K562 (cell line): ENCODE measurements at regions not wholly inside any gene's neighbourhood (a gene's known extent, or its start where the extent isn't known, plus 50 kb on each side); places are given as distances from the start of the nearest gene placed in this dataset.

Experiments
- ATAC-seq: fragments of 200-7000 bp; cut with Tn5 transposase; 3 replicates; pipeline ENCODE4 v1.9.1; 2020; ENCODE audit warnings: moderate library complexity
- BruUV-seq: library from RNA; stranded (reverse); fragments of 400-500 nt; replicated peaks from 2 replicates; lab custom pipeline; 2021; lab: Mats Ljungman, UMichigan
- CTCF ChIA-PET: fragments of 300-600 bp; formaldehyde crosslinking; extraction: SDS; loops from one replicate; lab custom pipeline; 2021; ENCODE audit warnings: low intra/inter-chr PET ratio; lab: Yijun Ruan, JAX
- POLR2A ChIA-PET: fragments of 300-600, 350-650 bp; sonication (Branson Sonifier 250); formaldehyde crosslinking; extraction: SDS; loops from one replicate; lab custom pipeline; 2021; ENCODE audit warnings: antibody characterized with exemption, inconsistent platforms; lab: Yijun Ruan, JAX
- DNase-seq, 4 experiments: peaks; one replicate each; pipeline versions ENCODE4 v3.0.0 to v3.0.0-alpha.2; 2011 to 2018; ENCODE audit warnings: low spot score in 3 of 4, mixed read lengths in 3 of 4; ENCODE audit errors: extremely low read depth in 1 of 4
- FAIRE-seq: peaks from 2 replicates; lab custom pipeline; 2011; peaks lifted over from hg19 to GRCh38; lab: Jason Lieb, UNC
- H2AFZ ChIP-seq: 2 replicates; pipeline ENCODE4 v1.6.0; 2011; ENCODE audit warnings: low read depth, low read length, control low read depth, inconsistent platforms
- H3K27ac ChIP-seq: fragments of 200-600 bp; 3 replicates; pipeline ENCODE4 v1.8.0; 2011; ENCODE audit warnings: low read depth, mild to moderate bottlenecking, control low read depth, inconsistent platforms, low read length, moderate library complexity, mixed read lengths; ENCODE audit errors: extremely low read depth
- H3K27me3 ChIP-seq, 2 experiments: fragments of 300-600 bp in 1 of 2; 2 replicates in 1 of 2; 3 replicates in 1 of 2; pipeline versions ENCODE4 v1.6.0 to v1.8.0; 2011; ENCODE audit warnings: inconsistent platforms in 2 of 2, low read length in 2 of 2, mild to moderate bottlenecking in 1 of 2, mixed read lengths in 1 of 2, moderate library complexity in 1 of 2; ENCODE audit not compliant: control insufficient read depth in 2 of 2, insufficient read depth in 2 of 2
- H3K36me3 ChIP-seq: fragments of 300-600 bp; 3 replicates; pipeline ENCODE4 v1.8.0; 2011; ENCODE audit warnings: mild to moderate bottlenecking, low read length, inconsistent platforms; ENCODE audit not compliant: control insufficient read depth, insufficient read depth
- H3K4me1 ChIP-seq, 2 experiments: fragments of 200-600 bp in 1 of 2; replicated peaks in 1 of 2; 2 replicates in 1 of 2; 3 replicates in 1 of 2; pipeline versions ENCODE4 v1.5.1 to v1.8.0; 2011; ENCODE audit warnings: inconsistent platforms in 2 of 2, low read length in 2 of 2, mild to moderate bottlenecking in 1 of 2, mixed read lengths in 1 of 2, moderate library complexity in 1 of 2; ENCODE audit not compliant: control insufficient read depth in 2 of 2, insufficient read depth in 2 of 2
- H3K4me2 ChIP-seq: 2 replicates; pipeline ENCODE4 v1.6.1; 2011; ENCODE audit warnings: low read length, control low read depth, inconsistent platforms, mixed read lengths; ENCODE audit not compliant: insufficient read depth
- H3K4me3 ChIP-seq: fragments of 200-600 bp; sonication (generic), shearing (Covaris generic); 2 replicates; pipeline ENCODE4 v1.5.1; 2016; ENCODE audit warnings: control low read depth, inconsistent platforms
- H3K79me2 ChIP-seq: fragments of 200-600 bp; 3 replicates; pipeline ENCODE4 v1.8.0; 2011; ENCODE audit warnings: low read length, inconsistent platforms; ENCODE audit not compliant: control insufficient read depth, insufficient read depth
- H3K9ac ChIP-seq, 2 experiments: 2 replicates each; pipeline versions ENCODE4 v1.6.0 to v1.6.1; 2011; ENCODE audit warnings: low read depth in 2 of 2, low read length in 2 of 2, control low read depth in 1 of 2, inconsistent platforms in 1 of 2, mild to moderate bottlenecking in 1 of 2, mixed read lengths in 1 of 2; ENCODE audit not compliant: insufficient read depth in 1 of 2
- H3K9me1 ChIP-seq: one replicate; pipeline ENCODE4 v1.6.0; 2011; ENCODE audit warnings: inconsistent platforms, mild to moderate bottlenecking, low read length, moderate library complexity; ENCODE audit not compliant: control insufficient read depth, insufficient read depth
- H3K9me3 ChIP-seq: replicated peaks from 2 replicates; pipeline ENCODE4 v1.5.1; 2011; ENCODE audit warnings: low read depth, low read length, inconsistent platforms; ENCODE audit not compliant: control insufficient read depth, insufficient read depth
- H4K20me1 ChIP-seq: replicated peaks from 2 replicates; pipeline ENCODE4 v1.6.1; 2011; ENCODE audit warnings: low read length, inconsistent platforms, mixed read lengths; ENCODE audit not compliant: control insufficient read depth, insufficient read depth
- ASH1L ChIP-seq: fragments of 450-650 bp; IDR thresholded peaks from 2 replicates; pipeline ENCODE4 v1.6.1; 2018; ENCODE audit warnings: borderline replicate concordance, mild to moderate bottlenecking, low read depth; ENCODE audit not compliant: partially characterized antibody
- BACH1 ChIP-seq: fragments of 200-800 bp; sonication (Bioruptor generic); IDR thresholded peaks from 2 replicates; pipeline ENCODE4 v1.6.1; 2016; ENCODE audit warnings: missing genetic modification characterization, missing compliant biosample characterization
- BCL6 ChIP-seq: fragments of 250-450 bp; sonication (Bioruptor Pico); IDR thresholded peaks from 2 replicates; pipeline ENCODE4 v1.4.0; 2020
- ELF2 ChIP-seq: fragments of 250-450 bp; sonication (Bioruptor Pico); IDR thresholded peaks from 2 replicates; pipeline ENCODE4 v1.5.0; 2021; ENCODE audit warnings: mild to moderate bottlenecking
- MEIS2 ChIP-seq: fragments of 450-650 bp; IDR thresholded peaks from 2 replicates; pipeline ENCODE4 v1.6.1; 2014; ENCODE audit warnings: mild to moderate bottlenecking; ENCODE audit not compliant: partially characterized antibody
- MTA2 ChIP-seq: fragments of 450-650 bp; IDR thresholded peaks from 2 replicates; pipeline ENCODE4 v1.6.1; 2016; ENCODE audit warnings: low read depth
- SMARCC2 ChIP-seq: fragments of 450-650 bp; IDR thresholded peaks from 2 replicates; pipeline ENCODE4 v1.6.1; 2017; ENCODE audit warnings: antibody characterized with exemption, moderate library complexity, mild to moderate bottlenecking, low read depth
- ZNF274 ChIP-seq: IDR thresholded peaks from 2 replicates; pipeline ENCODE4 v1.6.1; 2011; ENCODE audit warnings: low read depth, mild to moderate bottlenecking, low read length, moderate library complexity, borderline replicate concordance
- WGBS: fragments of 100-300 bp; shearing (Covaris generic); methylation state at CpG from one replicate; pipeline ENCODE4 v1.1.6; 2016; ENCODE audit warnings: low coverage, mixed read lengths; ENCODE audit not compliant: insufficient coverage; ENCODE audit errors: missing lambda C conversion rate; 5-methylcytosine and 5-hydroxymethylcytosine counted together
- in situ Hi-C: fragments of 300-500 bp; cut with MboI; formaldehyde crosslinking; loops from 4 replicates; pipeline ENCODE4 v1.15.0; 2018; ENCODE audit warnings: inconsistent platforms, mixed read lengths
- intact Hi-C: fragments of 100-400 bp; cut with micrococcal nuclease; formaldehyde crosslinking; loops from 2 replicates; pipeline ENCODE4 v1.14.2; 2022
- TF ChIP-seq, protein P1 (sequence below): fragments of 450-650 bp; IDR thresholded peaks from 2 replicates; pipeline ENCODE4 v1.7.0; 2016; ENCODE audit warnings: borderline replicate concordance

DNA sequence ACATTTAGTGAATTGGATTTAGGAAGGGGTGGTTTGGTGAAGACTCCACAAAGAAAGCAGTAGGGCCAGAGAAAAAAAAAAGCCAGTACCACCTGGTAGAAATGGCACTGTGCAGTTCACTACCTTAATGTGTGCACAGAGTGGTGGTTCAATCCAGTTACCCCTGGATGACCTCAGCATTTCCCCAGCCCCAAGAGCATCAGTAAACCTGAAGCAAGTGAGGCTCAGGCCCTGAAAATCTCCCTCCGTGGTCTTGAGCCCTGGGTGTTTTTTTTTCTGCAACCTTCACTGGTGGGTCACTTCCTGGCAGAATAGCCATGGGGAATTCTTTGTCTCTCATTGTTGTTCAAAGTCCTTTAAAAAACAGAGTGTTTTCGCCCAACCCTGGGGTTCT lies 202.9 kb downstream of the GADD45G start (continued):
- no peak for TF ChIP-seq ASH1L
- no peak for TF ChIP-seq BACH1
- TF ChIP-seq MTA2: no peak
- TF ChIP-seq, protein P1, sequence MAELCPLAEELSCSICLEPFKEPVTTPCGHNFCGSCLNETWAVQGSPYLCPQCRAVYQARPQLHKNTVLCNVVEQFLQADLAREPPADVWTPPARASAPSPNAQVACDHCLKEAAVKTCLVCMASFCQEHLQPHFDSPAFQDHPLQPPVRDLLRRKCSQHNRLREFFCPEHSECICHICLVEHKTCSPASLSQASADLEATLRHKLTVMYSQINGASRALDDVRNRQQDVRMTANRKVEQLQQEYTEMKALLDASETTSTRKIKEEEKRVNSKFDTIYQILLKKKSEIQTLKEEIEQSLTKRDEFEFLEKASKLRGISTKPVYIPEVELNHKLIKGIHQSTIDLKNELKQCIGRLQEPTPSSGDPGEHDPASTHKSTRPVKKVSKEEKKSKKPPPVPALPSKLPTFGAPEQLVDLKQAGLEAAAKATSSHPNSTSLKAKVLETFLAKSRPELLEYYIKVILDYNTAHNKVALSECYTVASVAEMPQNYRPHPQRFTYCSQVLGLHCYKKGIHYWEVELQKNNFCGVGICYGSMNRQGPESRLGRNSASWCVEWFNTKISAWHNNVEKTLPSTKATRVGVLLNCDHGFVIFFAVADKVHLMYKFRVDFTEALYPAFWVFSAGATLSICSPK: no peak
- TF ChIP-seq, all 486 proteins: peak for 0

DNA sequence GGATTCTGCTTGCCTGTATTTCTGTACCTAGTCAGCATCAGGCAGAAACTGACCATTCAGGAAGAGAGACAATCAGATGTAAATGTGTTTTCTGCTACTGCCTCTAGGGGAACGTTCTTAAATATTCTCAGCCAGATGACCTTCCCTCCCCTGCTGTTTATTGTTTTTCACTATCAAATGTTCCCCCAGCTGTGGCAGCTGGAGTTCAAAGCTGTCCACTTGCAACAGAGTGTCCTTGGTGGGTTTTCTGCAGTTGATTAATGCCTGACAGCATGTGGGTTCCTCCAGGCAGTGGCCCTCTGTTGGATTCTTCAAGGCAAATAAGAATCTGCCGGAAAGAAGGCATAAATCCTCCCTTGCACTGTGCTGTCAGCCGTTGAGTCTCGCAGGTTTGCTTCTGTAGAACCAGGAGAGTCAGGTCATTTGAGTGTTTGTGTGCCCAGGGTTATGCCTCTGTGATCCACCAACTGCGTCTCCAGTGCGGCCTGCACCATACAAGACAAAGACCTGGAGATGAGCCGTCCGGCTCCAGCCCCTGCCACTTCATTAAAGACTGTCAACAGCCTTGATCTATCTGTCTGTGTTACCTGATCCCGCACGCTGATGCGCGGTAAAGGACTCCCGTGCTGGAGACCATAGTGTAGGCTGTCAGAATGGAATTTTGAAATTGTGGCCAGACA lies 203.4 kb downstream of the GADD45G start:
- 4% methylated on average over 11 of the region's 13 CpGs for WGBS
- BruUV-seq: no TSS peak
- no peak for FAIRE-seq

More for the DNA sequence above, 203.4 kb downstream of the GADD45G start:
- Histone ChIP-seq H3K4me2 (no peak overlapping the region), H3K4me1 (no peaks in the 10 kb centered on the region; a peak in 1 of 5 replicates), H4K20me1 (no peaks in the 10 kb centered on the region), H3K9me3 (no peaks in the 10 kb centered on the region), H3K27me3 (peaks cover 0 to 4% of the 10 kb centered on the region in 2 experiments; a peak in 1 of 5 replicates), H3K27ac (no peak overlapping the region), H3K4me3 (no peak overlapping the region), H3K9ac (no peak overlapping the region), H2AFZ (no peak overlapping the region), H3K36me3 (no peaks in the 10 kb centered on the region), H3K79me2 (no peaks in the 10 kb centered on the region), H3K9me1 (no peaks in the 10 kb centered on the region)
- DNase-seq (no peak), ATAC-seq (no peak)
- POLR2A ChIA-PET: no interaction called here
- CTCF ChIA-PET: no interaction called here
- intact Hi-C loops (no loop called here), in situ Hi-C loops (no loop called here)
- no peak for TF ChIP-seq ELF2
- peak; percentile 4 for TF ChIP-seq MEIS2
- TF ChIP-seq ZNF274: no peak
- TF ChIP-seq BCL6 (CRISPR knock-in tag): no peak
- no peak for TF ChIP-seq SMARCC2
